RCC 7860 (cell line): ENCODE measurements at regions not wholly inside any gene's neighbourhood (a gene's known extent, or its start where the extent isn't known, plus 50 kb on each side); places are given as distances from the start of the nearest gene placed in this dataset.
"Not testable (repeated sequence)": the region's sequence is repeated elsewhere in the genome, so short reads cannot be mapped to it uniquely, and the experiment has no call there.

ENCODE experiments used
- DNase-seq: peaks from one replicate; pipeline ENCODE4 v3.0.0-alpha.2; 2015; ENCODE audit warnings: low spot score
- FAIRE-seq: peaks from 2 replicates; lab custom pipeline; 2012; peaks lifted over from hg19 to GRCh38; lab: Jason Lieb, UNC

- FAIRE-seq (no peak), DNase-seq (no peak)
Observed at GRCh38 chr6:125647391-125647790, 102.0 kb upstream of the HEY2 start.

- not testable (repeated sequence) for DNase-seq, FAIRE-seq
Observed at GRCh38 chr6:125653752-125654151, 95.7 kb upstream of the HEY2 start.

- FAIRE-seq (no peak), DNase-seq (no peak)
Observed at GRCh38 chr6:125655511-125655910, 93.9 kb upstream of the HEY2 start.

GRCh38 chr6:125656287-125656870, 93.1 kb upstream of the HEY2 start:
- no peak for FAIRE-seq
- no peak for DNase-seq

- no peak for DNase-seq
- FAIRE-seq = no peak
Observed at GRCh38 chr6:125658136-125658535, 91.3 kb upstream of the HEY2 start.

- FAIRE-seq (no peak), DNase-seq (no peak)
Observed at GRCh38 chr6:125658759-125659431, 90.5 kb upstream of the HEY2 start.

- DNase-seq (no peak), FAIRE-seq (no peak)
Observed at GRCh38 chr6:125659887-125660286, 89.5 kb upstream of the HEY2 start.

GRCh38 chr6:125662296-125662695, 87.1 kb upstream of the HEY2 start:
- DNase-seq = no peak
- FAIRE-seq = no peak

- FAIRE-seq = no peak
- no peak for DNase-seq
Observed at GRCh38 chr6:125665295-125665814, 84.1 kb upstream of the HEY2 start.

GRCh38 chr6:125667326-125667725, 82.1 kb upstream of the HEY2 start:
- DNase-seq (no peak), FAIRE-seq (no peak)

GRCh38 chr6:125668071-125668470, 81.4 kb upstream of the HEY2 start:
- FAIRE-seq (no peak), DNase-seq (no peak)

- FAIRE-seq (no peak), DNase-seq (no peak)
Observed at GRCh38 chr6:125670568-125670967, 78.9 kb upstream of the HEY2 start.

- DNase-seq = no peak
- FAIRE-seq = no peak
Observed at GRCh38 chr6:125671323-125671722, 78.1 kb upstream of the HEY2 start.

GRCh38 chr6:125674230-125674629, 75.2 kb upstream of the HEY2 start:
- DNase-seq = no peak
- no peak for FAIRE-seq

- DNase-seq = no peak
- no peak for FAIRE-seq
Observed at GRCh38 chr6:125678601-125679000, 70.8 kb upstream of the HEY2 start.

GRCh38 chr6:125679128-125679527, 70.3 kb upstream of the HEY2 start:
- FAIRE-seq = no peak
- no peak for DNase-seq

GRCh38 chr6:125679651-125680050, 69.8 kb upstream of the HEY2 start:
- no peak for DNase-seq
- no peak for FAIRE-seq

- FAIRE-seq (no peak), DNase-seq (no peak)
Observed at GRCh38 chr6:125682939-125683338, 66.5 kb upstream of the HEY2 start.

GRCh38 chr6:125688138-125688537, 61.3 kb upstream of the HEY2 start:
- FAIRE-seq = no peak
- no peak for DNase-seq

- DNase-seq (no peak), FAIRE-seq (no peak)
Observed at GRCh38 chr6:125693480-125693879, 56.0 kb upstream of the HEY2 start.

GRCh38 chr6:125699591-125699990, 49.8 kb upstream of the HEY2 start:
- no peak for FAIRE-seq
- DNase-seq = no peak
